Lung (tissue), 11 donors: ENCODE measurements at regions not wholly inside any gene's neighbourhood (a gene's known extent, or its start where the extent isn't known, plus 50 kb on each side); places are given as distances from the start of the nearest gene placed in this dataset.

ENCODE experiments used
- ATAC-seq: fragments of 200-7000 bp; cut with Tn5 transposase; one replicate; pipeline ENCODE4 v1.9.1; 2020; ENCODE audit warnings: moderate number of reproducible peaks; ENCODE audit not compliant: insufficient read depth, low FRiP score
- DNase-seq, 3 donors: peaks; one replicate each; pipeline ENCODE4 v3.0.0-alpha.2; 2013 to 2017
- H3K27ac ChIP-seq, 2 donors: one replicate each; pipeline ENCODE4 v1.5.1; 2013; ENCODE audit warnings: mild to moderate bottlenecking in 2 of 2, moderate library complexity in 2 of 2, control low read depth in 1 of 2, inconsistent platforms in 1 of 2, low read depth in 1 of 2, low read length in 1 of 2
- H3K27me3 ChIP-seq, 3 donors: one replicate each; pipeline ENCODE4 v1.5.1; 2013; ENCODE audit warnings: low read length in 2 of 3; ENCODE audit not compliant: control insufficient read depth in 3 of 3, insufficient read depth in 3 of 3
- H3K36me3 ChIP-seq, 4 donors: one replicate each; pipeline ENCODE4 v1.5.1; 2013; ENCODE audit warnings: low read length in 4 of 4, mild to moderate bottlenecking in 1 of 4, moderate library complexity in 1 of 4; ENCODE audit not compliant: control insufficient read depth in 4 of 4, insufficient read depth in 4 of 4
- H3K4me1 ChIP-seq, 5 donors: one replicate each; pipeline ENCODE4 v1.5.1; 2013; ENCODE audit warnings: low read length in 5 of 5, mild to moderate bottlenecking in 2 of 5, moderate library complexity in 1 of 5; ENCODE audit not compliant: control insufficient read depth in 5 of 5, insufficient read depth in 5 of 5
- H3K4me3 ChIP-seq: one replicate; pipeline ENCODE4 v1.5.1; 2013; ENCODE audit warnings: mild to moderate bottlenecking, control low read depth, moderate library complexity
- H3K9ac ChIP-seq, 2 donors: one replicate each; pipeline ENCODE4 v1.5.1; 2013; ENCODE audit warnings: low read length in 2 of 2, control low read depth in 1 of 2; ENCODE audit not compliant: insufficient read depth in 1 of 2
- H3K9me3 ChIP-seq, 4 donors: one replicate each; pipeline ENCODE4 v1.5.1; 2013; ENCODE audit warnings: low read length in 3 of 4, mild to moderate bottlenecking in 1 of 4, moderate library complexity in 1 of 4; ENCODE audit not compliant: control insufficient read depth in 4 of 4, insufficient read depth in 3 of 4
- CTCF ChIP-seq: IDR thresholded peaks from 2 replicates; pipeline ENCODE4 v1.5.1; 2012; ENCODE audit warnings: mild to moderate bottlenecking; ENCODE audit errors: control extremely low read depth, extremely low read depth
- WGBS, 2 donors: extraction: QIAGEN DNeasy Blood & Tissue Kit; methylation state at CpG; one replicate each; pipeline ENCODE4 v1.1.7; 2013; 5-methylcytosine and 5-hydroxymethylcytosine counted together
- donor health status: control.
- donor health status: control.
- donor health status: Bipolar disorder and iron deficiency.
- donor health status: healthy.
- donor health status: DM: yes; HTN: yes; CAD: no.

- DNase-seq, result peak in 2 of 3 donors; percentile 41 to 59
- no peak overlapping the region for H3K4me3 ChIP-seq
- 83 to 86% methylated on average over 2 of the region's 2 CpGs for WGBS, 2 donors
- H3K9me3 ChIP-seq, result peaks cover 0 to 4% (median 0%) of the 10 kb centered on the region in 4 donors
- H3K27me3 ChIP-seq, result no peaks in the 10 kb centered on the region
- TF ChIP-seq CTCF, result no peak
- H3K9ac ChIP-seq, result no peak overlapping the region
- no peak overlapping the region for H3K27ac ChIP-seq
- no peaks in the 10 kb centered on the region for H3K36me3 ChIP-seq
- no peaks in the 10 kb centered on the region for H3K4me1 ChIP-seq
- ATAC-seq, result no peak
These were observed 753.1 kb downstream of the TBC1D22A start for GRCh38 chr22:47515384-47516125.

GRCh38 chr22:47512617-47513016, 750.2 kb downstream of the TBC1D22A start:
- 81% methylated on average over 2 of the region's 2 CpGs for WGBS, 2 donors
- H3K36me3 ChIP-seq, result no peaks in the 10 kb centered on the region
- H3K9ac ChIP-seq, result no peak overlapping the region
- H3K27me3 ChIP-seq, result no peaks in the 10 kb centered on the region
- H3K4me3 ChIP-seq, result no peak overlapping the region
- ATAC-seq (no peak), DNase-seq (no peak)
- no peaks in the 10 kb centered on the region for H3K4me1 ChIP-seq
- H3K27ac ChIP-seq, result no peak overlapping the region
- TF ChIP-seq CTCF, result no peak
- H3K9me3 ChIP-seq, result peaks cover 0 to 4% (median 0%) of the 10 kb centered on the region in 4 donors

GRCh38 chr22:47504962-47505361, 742.5 kb downstream of the TBC1D22A start:
- H3K9me3 ChIP-seq, result peaks cover 0 to 7% (median 3%) of the 10 kb centered on the region in 4 donors
- H3K4me1 ChIP-seq, result no peaks in the 10 kb centered on the region
- no peaks in the 10 kb centered on the region for H3K36me3 ChIP-seq
- no peak for DNase-seq
- no peak overlapping the region for H3K9ac ChIP-seq
- no peak for TF ChIP-seq CTCF
- no peaks in the 10 kb centered on the region for H3K27me3 ChIP-seq
- no peak overlapping the region for H3K4me3 ChIP-seq
- ATAC-seq, result no peak
- H3K27ac ChIP-seq, result no peak overlapping the region
- 78 to 85% methylated on average over 3 of the region's 3 CpGs for WGBS, 2 donors

- ATAC-seq (no peak), DNase-seq (no peak)
- Histone ChIP-seq H3K27ac (no peak overlapping the region), H3K4me3 (no peak overlapping the region), H3K4me1 (peaks cover 0 to 6% (median 0%) of the 10 kb centered on the region in 5 donors), H3K9me3 (peaks cover 0 to 7% (median 5%) of the 10 kb centered on the region in 4 donors), H3K9ac (no peak overlapping the region), H3K27me3 (peaks cover 0 to 2% (median 0%) of the 10 kb centered on the region in 3 donors), H3K36me3 (no peaks in the 10 kb centered on the region)
- TF ChIP-seq CTCF, result no peak
- 77 to 78% methylated on average over 8 of the region's 8 CpGs for WGBS, 2 donors
These were observed 736.6 kb downstream of the TBC1D22A start for GRCh38 chr22:47498969-47499495.
